Cardiac septum (tissue), 1 donor: ENCODE measurements at regions not wholly inside any gene's neighbourhood (a gene's known extent, or its start where the extent isn't known, plus 50 kb on each side); places are given as distances from the start of the nearest gene placed in this dataset.

ENCODE experiments used
- DNase-seq: peaks from one replicate; pipeline ENCODE4 v3.0.0-alpha.2; 2020; ENCODE audit warnings: low spot score
- intact Hi-C: fragments of 100-400 bp; cut with DNase I; formaldehyde crosslinking; loops from one replicate; pipeline ENCODE4 v1.14.0; 2022
- donor health status: DM: no; HTN: no; CAD: no.

DNA sequence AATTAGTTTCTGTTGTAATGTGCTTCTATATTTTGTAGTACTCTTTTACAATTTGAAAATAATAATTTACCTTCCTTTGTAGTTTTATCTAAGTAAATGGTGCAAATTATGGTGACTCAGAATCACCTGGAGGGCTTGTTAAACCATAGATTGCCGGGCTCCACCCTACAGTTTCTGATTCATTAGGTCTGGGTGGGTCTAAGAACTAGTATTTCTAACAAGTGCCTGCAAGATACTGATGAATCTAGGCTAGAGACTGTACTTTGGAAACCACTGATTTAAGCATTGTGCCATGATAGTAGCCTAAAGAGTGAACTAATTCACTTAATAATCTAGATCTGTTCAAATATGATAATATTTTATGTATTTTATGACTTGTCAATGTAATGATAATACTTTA lies 437.4 kb upstream of the SPRY2 start:
- intact Hi-C loops = no loop called here
- DNase-seq = no peak

DNA sequence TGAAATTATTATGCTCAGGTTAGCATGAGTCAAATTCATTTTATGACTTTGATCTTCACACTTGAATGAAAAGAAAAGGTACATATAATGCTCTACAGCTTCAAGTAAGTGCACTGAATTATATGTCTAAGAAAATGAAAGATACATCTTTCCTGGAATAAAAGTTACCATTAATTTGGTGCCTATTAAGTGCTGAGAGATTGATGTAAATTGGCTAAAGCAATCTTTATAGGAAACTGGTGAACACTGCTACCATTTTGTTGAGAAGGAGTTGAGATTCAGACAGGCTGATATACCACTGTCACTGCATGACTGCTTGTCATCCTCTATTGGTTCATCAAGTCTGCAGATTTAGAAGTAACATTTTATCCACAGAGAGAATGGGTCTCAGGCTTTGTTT lies 416.8 kb upstream of the SPRY2 start:
- DNase-seq = no peak
- intact Hi-C loops = no loop called here

DNA sequence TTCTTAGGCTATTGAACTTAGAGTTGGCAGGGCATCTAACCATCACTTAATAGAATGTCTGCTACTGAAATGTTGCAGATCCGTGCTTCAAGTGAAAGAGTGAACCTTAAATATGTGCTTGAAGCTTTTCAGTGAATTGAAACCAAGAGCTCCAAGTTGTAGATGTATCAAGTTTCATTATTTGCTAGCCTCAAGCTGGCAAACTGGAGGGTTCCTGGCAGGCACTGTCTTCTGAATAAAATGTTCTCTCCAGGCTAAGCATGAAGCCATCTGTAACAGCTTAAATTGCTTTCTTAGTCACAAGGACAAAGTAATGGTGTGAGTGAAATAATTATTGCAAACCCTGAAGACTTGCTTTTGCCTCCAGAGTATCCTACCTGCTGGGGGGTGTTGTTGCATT lies 415.0 kb upstream of the SPRY2 start:
- intact Hi-C loops = no loop called here
- no peak for DNase-seq

GRCh38 chr13:80754441-80754840 lies 413.5 kb upstream of the SPRY2 start:
- no peak for DNase-seq
- intact Hi-C loops = no loop called here

GRCh38 chr13:80753866-80754265 lies 412.9 kb upstream of the SPRY2 start:
- no peak for DNase-seq

DNA sequence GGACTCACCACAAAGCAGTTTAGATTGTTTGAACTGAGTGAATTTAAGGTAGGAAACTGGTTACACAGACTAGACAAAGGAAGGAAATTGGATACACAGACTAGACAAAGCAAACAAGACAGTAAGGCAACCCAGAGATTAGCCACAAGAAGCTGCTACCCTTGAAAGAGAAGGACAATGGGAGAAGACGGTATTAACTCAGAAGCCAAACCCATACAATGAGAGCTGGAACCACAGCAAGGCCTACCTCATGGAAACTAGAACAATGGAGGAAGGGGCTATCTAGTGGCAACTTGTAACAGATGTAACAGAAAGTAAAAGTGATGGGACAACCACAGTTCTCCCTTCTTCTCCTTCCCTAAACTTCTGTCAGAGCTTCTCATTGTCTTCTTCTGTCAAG lies 410.9 kb upstream of the SPRY2 start:
- DNase-seq = no peak
- intact Hi-C loops = no loop called here

More at GRCh38 chr13:80753866-80754265, 412.9 kb upstream of the SPRY2 start:
- intact Hi-C loops = no loop called here

GRCh38 chr13:80744147-80744914 lies 403.4 kb upstream of the SPRY2 start:
- no peak for DNase-seq
- intact Hi-C loops = no loop called here

- intact Hi-C loops = no loop called here
Observed at GRCh38 chr13:80742033-80742432, 401.1 kb upstream of the SPRY2 start.

DNA sequence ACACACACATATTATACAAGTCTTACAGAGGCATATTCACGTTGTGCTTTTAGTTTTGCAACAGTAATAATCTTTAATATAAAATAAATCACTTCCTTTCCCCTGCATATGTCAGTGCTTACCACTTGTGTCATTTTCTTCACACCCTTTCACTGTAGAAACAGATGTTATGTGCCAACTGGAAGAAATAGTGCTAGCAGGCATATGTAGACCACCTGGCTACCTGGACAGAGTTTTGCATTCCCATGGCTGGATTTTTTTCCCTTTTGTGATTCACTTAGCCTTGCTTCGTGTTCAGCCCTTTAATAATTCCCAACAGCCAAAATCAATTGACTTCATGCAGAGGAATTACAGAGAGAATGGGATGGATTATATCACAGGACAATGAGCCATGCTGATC lies 399.1 kb upstream of the SPRY2 start:
- intact Hi-C loops = no loop called here
- no peak for DNase-seq

More at GRCh38 chr13:80742033-80742432, 401.1 kb upstream of the SPRY2 start:
- no peak for DNase-seq

- DNase-seq = no peak
- intact Hi-C loops = no loop called here
Observed at GRCh38 chr13:80737513-80737912, 396.6 kb upstream of the SPRY2 start.

DNA sequence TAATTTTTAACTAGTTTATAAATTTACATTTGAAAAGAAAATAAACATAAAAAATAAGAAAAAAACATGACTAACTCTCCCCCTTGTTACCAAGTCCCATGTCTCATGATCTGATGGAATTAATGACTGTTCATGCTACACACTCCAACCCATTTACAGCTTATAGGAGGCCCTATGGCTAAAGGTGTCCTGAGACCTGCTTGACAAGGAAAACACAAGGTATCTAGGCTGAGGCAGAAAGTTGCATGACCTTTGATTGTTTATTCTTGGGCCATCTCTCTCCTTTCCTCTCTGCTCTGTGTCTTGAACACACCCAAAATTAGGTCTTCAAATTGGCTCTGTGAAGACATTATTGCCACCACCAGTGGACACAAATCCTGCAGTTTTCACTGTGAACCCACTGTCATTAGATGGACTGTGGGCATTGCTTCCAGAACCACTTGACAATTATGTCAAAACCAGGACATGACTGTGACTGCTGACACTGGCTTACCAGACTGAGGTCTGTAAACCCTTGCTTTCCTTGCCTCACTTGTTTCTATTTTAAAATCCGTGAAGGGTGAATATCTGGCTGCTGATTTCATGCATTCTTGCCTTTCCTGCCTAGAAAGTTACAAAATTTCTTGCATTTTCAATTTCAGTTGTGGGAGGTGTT lies 386.5 kb upstream of the SPRY2 start:
- intact Hi-C loops = no loop called here
- no peak for DNase-seq

DNA sequence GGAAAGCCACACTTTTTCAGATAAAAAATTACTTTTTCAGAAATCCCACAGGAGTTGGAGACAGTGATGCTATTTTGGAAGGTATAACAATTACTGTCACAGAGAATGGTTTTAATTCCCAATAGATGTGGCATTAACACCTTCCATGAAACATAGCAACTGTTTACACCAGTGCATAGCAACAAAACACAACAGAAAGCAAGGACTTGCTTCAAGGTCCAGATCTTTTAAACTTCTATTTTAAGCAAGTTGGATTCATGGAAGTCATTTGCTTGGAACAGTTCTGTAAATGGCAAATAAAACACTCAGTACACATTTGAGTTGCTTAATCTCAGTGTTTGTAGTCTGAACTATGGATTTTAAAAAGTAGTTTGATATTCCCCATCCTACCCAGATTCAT lies 385.9 kb upstream of the SPRY2 start:
- intact Hi-C loops = no loop called here
- no peak for DNase-seq

DNA sequence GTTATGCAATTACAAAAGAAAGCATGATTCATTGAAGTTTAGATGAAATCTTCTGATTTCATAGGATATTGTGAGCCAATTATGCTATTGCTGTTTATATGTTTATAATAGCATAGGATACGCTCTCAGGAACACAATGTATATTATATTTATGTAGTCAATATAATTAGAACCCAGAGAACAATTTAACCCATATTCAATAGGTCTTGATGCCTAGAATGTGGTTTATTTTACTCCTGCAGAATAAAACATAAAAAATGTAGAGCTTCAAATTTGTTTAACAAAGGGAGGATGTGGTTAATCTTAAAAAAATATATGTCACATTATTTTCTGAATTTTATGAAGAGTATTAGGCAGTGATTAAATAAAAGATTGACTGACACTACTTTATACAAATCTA lies 380.8 kb upstream of the SPRY2 start:
- intact Hi-C loops = no loop called here
- DNase-seq = no peak

DNA sequence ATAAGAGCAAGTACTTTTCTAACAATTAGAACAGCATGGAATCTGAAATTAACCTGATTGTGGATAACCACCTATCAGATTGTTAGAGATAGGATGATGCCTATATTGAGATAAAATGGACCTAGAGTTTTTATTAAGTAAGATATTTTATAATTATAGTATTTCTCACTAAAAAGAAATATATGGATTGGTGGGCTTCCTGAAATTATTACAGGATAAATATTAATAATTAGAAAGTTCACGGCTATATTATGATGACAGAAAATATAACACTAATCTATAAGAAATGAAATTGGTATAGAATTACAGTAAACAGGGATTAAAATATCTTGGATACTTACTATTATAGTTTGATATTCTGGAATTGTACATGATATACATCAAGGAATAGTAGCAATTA lies 378.0 kb upstream of the SPRY2 start:
- DNase-seq = no peak
- intact Hi-C loops = no loop called here

DNA sequence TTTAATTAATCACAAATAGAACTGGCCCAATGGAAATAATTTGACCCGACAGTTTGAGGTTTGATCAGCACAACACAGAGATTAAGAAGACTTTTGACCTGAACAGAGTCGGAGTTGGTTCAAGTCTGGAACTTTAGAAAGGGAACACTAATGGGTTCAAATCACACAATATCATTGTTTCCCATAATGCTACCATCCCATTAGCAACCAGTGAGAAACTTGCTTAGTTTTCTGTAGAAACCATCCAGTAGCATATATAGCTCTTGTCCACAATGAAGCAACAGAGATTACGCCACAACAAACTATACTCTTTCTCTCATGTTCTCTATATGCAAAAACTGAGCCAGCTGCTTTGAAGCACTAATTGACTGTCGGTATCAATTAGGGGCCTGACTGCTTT lies 376.9 kb upstream of the SPRY2 start:
- intact Hi-C loops = no loop called here
- DNase-seq = no peak

DNA sequence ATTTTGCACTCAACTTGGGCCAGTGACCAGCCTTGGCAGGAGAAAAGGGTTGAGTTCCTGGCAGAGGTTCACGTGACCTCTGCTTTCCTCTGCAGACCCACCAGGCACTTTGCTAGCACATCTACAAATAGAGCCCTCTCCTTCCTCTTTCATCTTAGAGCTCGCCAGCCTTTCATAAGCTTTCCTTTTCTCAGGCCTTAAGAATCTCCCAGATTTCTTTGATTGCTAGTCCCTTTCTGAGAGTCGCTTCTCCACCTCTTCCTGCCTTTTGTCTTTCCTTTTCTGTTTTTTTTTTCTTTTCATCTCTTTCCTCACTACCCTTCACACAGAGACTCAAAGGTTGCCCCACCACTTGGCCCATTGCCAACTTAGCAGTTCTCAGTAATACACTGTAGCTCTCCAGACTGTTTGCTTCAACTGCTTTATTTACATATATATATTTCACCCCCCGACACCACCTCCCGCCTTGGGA lies 375.7 kb upstream of the SPRY2 start:
- intact Hi-C loops = no loop called here
- DNase-seq = no peak

DNA sequence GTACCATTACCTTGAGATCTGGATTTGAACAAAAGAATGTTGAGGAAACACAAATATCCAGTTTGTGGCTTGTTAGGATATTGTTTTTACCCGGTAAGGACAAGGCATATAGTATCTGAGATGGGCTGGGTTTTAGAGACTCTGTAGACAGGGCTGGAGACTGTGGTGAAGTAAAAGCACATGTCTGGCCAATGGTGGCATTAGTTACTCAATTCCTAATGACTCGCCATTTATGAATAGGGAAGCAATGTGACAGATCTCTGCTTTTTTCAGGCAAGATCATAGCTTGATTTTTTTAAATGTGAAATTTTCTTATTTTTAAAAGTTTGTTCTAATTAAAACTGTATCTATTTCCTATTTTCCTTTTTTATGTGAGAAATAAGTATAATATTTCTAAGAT lies 371.1 kb upstream of the SPRY2 start:
- intact Hi-C loops = no loop called here
- DNase-seq = no peak

GRCh38 chr13:80708791-80709190 lies 367.9 kb upstream of the SPRY2 start:
- intact Hi-C loops = no loop called here

GRCh38 chr13:80707000-80707983 lies 366.4 kb upstream of the SPRY2 start:
- DNase-seq = no peak
- intact Hi-C loops = no loop called here

More at GRCh38 chr13:80708791-80709190, 367.9 kb upstream of the SPRY2 start:
- DNase-seq = no peak

DNA sequence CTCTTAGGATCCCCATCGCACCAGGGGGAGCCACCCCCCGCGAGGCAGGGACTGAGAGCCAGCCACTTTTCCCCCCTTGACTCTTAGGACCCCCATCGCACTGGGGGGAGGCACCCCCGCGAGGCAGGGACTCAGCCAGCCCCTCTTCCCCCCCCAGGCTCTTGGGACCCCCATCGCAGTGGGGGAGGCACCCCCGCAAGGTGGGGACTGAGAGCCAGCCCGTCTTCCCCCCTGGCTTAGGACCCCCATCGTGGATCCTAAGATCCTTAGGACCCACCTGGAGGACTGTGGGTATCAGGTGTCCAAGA lies 365.2 kb upstream of the SPRY2 start:
- intact Hi-C loops = no loop called here
- no peak for DNase-seq
